ENCODE measurements at regions not wholly inside any gene's neighbourhood (a gene's known extent, or its start where the extent isn't known, plus 50 kb on each side); places are given as distances from the start of the nearest gene placed in this dataset.

DNA sequence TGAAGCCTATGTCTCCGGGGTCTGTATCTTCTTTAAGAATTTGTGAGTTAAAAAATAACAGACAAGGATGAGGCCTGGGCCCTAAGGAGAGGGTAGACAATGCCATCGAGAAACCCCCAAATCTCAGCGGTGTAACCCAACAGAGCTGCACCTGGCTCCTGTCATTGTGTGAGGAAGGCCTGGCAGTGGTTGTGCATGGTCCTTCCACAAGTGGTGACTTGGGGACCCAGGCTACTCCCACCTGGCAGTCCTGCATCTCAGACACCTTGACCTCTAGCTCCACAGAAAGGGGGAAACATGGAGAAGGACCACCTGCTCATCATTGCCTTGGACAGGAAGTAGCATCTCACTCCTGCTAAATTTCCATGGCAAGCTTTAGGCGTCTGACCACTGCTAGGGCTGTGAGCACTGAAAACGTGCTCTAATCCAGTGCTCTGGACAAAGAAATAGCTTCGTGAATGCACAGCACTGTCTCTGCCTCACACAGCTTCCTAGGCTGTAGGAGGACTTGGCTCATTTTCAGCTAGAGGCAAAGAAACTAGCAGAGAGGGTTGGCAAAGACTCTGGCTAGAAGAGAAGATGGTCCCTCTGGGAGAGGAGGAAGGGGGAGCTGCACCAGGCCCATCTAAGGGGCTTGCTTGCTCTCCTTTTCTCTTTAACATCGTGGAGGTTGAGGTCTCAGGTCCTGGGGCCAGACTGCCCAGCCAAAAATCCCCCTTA is 273.9 kb upstream of the ZMIZ1 start:
- DNase-seq, result no peak

DNA sequence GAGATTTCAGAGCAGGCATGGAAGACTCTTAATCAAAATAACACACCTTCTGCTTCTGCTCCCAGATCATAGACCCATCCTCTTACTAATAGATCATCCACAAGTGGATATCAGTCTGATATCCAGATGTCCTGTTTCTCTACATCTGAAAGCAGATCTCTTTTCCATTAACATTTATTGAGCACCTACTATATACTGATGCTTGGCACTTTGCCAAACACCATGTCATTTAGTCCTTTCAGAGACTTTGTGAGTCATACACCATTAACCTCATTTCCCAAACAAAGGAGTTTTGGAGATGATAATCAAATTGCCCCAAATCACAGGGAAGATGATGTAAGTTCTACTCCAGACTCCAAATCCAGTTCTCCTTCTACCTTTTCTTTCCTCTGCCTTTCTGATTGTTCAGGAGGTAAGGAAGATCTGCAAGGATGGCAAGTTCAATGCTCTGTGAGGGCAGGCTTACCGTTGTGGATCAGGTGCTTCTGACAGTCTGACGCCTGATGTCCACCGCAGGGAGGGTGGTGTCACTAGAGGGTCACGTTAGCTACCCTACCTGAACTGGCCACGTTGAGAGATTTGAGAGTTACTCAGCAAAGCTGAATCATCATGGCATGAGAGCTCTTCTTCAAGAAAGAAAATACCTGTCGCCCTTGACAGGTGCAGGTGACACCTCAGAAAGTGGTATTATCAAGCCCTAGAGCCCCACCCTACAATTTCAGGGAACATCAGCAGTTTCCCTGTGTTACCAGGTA is 269.6 kb upstream of the ZMIZ1 start:
- DNase-seq, result no peak

DNA sequence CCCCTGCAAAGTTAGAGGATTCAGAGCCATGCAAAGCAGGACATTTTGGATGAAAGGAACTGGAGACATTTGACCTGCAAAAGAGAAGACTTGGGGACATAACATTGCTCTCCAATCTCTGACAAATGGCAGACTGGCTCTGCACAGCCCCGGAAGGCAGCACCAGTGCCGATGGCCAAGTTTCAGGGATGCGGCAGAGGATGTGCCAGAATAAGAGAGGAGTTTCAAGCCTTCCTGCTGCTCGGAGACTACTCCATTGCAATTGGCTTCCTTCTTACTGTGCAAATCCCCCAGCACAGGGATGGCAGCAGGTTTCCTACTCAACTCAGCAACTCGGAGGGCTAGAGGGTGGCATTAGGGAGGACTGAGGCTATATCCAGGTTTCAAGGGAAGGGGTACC is 268.8 kb upstream of the ZMIZ1 start:
- no peak for DNase-seq

DNA sequence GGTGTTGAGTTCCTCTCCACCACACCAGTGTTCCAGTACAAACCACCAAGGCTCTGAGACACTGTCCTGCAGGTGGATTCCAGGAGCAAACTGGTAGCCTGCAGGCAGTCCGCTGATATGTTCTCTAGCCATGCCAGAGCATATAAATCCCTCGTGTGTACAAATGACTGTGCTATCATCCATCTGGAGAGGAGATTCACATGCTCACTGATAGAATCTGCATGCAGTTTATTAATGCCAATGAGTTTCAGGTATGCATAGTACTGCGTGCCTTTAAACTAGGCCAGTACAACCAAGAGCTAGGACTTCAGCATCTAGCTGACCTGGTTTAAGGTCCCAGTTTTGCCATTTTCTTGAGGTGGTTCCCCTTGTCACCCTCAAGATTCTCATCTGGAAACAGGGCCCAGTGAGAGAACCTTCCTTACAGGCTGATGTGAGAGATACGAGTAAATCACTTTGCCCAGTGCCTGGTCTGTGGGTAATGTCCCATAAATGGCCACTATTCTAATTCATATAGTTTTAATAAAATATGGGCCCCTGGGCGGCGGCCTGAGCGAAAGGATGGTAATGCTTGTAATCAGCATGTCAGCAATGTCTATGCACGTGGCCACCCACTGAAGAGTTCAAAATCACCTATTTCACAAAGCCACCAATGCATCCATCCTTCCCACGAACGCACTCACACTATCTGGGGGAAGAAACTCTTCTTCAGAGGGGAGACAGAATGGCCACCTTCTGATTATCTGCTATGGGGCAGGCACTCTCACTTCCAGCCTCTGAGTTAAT is 268.0 kb upstream of the ZMIZ1 start:
- no peak for DNase-seq

DNA sequence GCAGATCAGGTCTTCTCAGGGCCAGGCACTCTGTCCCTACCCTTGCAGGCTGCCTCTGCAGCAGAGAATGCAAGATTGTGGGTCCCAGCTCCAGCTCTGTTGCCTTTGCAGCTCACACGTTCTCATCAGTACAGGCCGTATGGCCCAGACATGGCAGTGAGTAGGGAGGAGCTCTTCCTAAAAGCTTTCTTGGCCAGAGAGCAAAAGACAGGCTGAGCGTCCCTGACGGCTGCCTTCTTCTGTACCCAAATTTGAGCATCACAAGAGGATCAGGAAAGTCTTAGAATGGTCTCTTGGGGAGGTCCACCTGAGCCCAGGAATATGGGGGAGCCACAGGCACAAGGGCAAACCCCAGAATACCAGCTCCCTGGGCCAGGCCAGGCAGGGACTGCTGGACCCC is 266.3 kb upstream of the ZMIZ1 start:
- DNase-seq, result no peak

DNA sequence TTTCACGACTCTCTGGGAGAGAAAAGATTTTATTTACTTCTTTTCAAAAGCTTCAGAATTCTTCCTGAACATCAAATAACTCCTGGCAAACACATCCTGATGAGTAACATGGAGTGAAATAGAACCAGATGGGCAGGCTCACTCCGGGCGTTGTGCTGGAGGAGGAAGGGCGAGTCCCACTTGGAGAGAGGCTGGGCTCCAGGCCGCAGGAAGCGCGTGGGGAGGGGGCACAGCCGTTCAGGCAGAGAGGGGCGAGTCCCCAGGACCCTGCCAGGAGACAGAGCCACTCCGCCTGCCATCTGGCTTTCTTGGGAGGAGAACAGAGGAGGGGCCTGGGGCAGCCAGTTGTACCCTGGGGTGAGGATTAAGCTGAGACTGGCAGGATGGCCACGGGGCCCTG is 265.9 kb upstream of the ZMIZ1 start:
- DNase-seq, result no peak

DNA sequence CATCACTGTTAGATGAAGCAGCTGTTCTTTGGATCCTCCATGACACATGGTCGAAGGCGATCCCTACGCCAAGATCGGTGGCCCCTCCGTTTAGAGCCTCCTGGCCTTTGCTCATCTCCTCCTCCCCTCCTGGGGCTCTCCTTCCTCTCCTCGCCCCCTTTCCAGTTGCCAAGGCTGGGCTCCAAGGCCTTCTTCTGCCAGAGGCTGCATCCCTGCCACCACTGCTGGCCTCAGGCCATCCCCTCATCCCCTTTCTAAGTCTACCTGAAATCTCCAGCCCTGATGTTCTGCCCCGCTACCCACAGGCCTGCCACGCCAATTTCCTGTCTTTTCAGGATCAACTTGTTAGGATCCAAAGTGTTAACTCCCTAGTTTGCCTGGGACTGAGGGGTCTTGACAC is 265.1 kb upstream of the ZMIZ1 start:
- DNase-seq, result no peak

DNA sequence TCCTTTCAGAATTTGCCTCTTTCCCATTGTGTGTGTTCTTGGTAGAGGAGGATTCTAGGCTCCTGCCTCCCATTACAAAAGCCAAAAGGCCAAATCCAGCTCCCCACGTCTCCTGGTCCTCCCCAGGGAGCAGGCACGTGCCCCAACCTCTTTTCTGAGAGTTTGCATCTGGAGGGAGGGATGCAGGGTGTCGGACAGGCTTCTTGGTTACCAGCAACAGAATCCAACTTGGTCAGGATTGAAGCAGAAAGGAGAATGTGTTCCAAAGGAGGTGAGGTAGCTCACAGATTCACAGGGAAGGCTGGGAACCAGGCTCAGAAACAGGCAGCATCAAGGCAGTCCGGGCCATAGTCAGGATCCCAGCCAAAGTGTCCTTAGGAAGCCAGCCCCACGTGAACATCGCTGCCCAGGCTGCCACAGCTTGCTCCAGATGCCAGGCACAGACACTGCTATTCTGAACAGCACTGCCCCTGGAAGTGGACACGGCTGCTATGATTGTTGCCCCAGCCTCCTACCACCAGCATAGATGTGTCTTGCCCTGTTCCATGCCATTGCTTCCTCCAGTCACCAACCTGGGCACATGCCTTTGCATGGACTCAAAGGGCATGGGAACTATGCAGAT is 264.2 kb upstream of the ZMIZ1 start:
- DNase-seq, result no peak

DNA sequence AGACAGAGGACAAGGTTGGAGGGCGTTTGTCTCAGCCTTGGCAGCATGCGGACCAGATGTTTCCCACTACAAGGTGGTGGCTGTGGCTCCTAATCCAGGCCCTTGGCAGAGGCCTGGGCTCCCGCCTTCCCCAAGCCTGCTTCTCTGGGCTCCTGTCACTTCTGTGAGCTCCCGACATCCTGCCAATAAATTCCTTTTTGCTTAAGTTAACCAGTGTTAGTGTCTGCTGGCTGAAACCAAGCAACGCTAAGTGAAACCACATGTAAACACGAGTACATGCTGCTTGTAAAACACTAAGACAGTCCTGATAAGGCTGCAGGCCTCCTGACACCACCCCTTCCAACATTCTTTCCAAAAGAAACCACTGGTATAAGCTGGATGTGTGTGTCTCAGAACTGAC is 263.6 kb upstream of the ZMIZ1 start:
- DNase-seq, result no peak

DNA sequence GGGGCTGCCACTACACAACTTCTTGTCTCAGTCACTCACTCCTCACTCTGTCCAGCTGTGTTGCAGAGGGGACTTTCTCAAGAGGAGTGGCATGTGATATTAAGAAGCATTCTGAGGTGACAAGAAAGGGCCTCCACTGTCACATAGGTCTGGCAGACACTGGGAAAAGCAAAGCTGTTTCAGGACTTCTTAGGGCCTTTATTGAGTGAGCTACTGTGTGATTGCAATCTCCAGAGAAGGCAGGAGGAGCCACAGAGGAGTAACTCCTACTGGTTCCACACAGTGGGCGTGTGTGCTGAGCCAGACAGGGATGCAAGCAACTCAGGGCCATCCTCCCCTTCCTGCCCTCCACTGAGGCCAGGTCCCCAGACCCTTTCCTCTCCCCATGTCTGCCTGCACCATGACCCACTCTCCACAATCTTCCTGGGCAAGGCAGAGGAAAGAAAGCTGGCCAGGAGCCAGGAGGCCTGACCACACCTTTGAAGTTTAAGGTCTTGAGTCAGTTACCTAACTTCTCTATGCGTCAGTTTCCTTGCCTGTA is 262.0 kb upstream of the ZMIZ1 start:
- no peak for DNase-seq

DNA sequence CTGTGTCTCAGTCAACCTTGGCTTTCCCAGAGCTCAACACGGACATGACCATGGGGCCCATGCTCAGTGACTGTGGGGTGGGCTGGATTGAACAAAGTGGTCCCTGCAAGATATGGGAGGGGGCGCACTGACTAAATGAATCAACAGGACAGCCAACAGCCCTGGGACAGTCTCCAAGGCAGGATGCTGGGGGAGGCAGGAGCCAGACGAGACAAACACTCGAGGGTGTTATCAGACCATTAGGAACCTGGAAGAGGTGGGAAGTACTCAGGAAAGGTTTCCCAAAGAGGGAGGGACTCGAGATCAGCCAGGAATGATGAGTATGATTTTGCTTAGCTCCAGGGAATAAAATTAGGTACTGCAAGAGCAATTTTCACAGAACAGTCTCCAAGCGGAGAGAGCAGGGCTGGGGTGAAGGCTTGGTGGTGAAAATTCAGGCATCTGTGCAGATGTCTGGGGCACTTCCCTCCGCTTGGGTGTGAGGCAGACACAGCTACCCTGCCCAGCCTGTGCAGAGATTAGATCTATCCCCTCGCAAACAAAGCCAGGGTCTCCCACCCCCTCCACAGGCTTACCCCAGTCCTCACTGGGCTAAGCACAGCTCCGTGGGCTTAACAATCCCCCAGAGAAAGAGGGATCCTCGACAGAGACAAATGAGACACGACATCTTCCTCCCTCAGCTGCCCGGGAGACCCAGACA is 261.1 kb upstream of the ZMIZ1 start:
- no peak for DNase-seq

DNA sequence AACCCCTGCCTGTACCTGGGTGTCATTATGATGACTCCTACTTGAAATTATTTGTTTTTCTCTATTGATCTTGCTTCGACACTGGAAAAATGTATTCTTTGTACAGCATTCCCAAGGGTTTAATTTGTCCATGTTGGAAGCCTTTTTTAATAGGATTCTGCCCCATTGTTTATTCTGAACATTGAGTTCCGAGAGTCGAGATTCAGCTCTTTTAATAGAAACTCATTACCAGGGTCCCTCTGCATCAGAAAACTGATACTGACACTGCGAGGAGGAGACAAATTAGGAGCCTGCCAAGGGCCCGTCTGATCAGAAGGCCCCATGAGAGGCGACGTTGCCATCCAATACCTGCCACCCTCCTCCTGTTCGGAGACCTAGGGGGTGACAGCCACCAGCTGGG is 260.5 kb upstream of the ZMIZ1 start:
- no peak for DNase-seq

DNA sequence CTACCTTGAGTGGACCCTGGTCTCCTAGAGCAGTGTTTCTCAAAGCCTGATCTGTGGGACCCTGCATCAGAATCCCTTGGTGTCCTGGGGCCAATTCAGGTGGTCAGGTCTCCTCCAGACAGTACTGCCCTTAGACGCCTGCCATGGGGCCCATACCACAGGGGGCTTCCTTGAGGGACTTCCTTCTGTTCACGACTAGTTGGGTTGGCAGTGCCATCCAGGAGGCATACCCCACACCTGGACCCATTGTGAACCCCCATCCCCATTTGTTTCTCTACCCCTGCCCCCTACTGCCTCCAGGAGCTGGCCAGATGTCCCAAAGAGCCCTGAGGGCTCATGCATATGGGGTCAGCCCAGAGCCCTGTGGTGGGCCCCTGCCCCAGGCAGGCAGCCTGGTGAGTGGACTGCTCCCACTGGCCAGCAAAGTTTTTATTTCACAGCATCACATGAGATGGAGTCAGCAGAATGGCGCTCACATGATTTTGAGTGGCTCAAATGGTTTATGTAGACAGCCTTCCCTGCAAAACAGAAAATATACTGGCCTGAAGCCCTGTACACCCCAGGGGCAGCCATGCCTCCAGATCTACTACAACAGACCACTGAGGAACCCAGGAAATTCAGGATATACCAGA is 259.9 kb upstream of the ZMIZ1 start:
- DNase-seq, result no peak

DNA sequence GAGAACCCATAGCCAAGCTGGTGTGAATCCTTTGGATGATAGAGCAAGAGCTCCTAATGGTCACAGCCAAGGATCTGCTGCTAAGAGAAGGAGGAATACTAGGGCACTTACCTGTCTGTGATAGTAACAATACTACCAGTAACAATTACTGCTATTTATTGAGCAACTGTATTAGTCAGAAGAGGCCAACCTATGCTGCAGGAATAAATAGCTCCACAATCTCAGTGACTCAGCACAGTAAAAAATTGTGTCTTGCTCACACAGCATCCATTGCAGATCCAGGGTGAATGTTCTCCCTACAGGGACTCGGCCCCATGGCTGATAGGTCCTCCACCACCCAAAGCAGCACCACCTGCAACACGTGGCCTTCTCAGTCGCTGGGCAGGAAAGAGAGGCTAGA is 257.6 kb upstream of the ZMIZ1 start:
- no peak for DNase-seq

DNA sequence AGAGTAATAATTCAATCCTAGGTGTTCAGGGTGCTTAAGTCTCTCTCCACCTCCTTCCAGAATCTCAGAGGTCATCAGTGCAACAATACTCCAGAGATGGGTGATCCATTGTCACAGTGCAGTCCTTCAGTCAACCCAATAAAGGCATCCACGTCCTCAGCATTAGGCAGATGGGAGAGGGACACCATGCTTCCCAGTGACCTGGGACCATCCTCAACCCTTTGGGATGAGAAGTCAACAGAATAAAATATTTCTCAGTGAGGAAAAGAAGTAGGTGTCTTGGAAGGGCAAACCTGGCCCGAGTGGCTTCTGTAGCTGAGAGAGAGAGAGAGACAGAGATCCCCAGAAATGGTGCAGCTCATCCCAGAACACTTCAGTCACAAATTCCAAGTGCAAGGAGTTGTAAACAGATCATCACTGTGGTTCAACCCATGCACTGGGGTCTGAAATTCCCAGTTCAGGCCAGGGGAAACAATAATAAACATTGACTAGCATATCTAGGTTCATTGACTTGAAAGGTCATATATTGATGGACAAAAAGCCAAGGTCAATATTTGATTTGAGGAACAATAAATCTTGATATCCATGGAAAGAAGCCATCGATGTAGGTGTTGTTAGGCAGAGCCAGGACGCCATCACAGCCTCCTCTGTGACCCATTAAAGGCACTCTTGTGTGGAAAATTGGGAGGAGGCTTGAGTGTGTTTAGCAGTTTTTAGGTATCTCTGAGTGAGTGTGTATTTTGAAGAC is 256.0 kb upstream of the ZMIZ1 start:
- no peak for DNase-seq

DNA sequence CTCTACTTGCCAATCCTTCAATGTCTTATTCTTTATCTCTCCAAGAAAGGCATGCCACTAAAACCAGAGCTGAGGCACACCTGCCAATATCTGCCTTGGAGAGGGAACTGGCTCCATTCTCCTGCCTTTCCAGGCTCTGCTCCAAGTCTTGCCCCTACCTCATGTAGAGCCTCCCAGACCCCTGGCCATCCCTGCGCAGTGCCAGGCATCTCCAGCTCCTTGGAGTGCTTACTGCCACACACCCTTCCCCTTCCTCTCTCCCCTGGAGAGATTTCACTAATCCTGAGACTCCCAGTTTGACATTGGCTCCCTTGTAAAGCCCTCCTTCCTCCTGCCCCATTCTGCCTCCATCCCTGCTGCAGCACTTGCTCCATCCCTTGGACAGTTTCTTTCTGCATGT is 255.2 kb upstream of the ZMIZ1 start:
- no peak for DNase-seq

DNA sequence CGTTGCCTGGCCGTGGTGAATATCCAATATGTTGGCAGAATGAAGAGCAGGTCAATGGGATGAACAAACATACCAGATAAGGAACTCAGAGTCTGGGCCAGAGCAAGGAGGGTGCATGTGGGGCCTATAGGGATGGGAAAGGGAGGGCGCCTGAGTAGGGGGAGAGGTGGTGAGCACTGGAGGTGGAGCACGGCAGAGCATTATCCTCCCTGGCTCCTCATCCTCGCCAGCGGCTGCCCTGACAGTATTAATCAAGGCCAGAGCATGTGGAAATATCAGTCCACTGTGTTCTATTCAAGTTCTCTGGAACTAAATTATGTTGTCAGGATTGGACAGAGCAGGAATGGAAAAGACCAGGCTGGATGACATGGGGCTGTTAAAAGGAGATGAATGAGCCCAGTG is 254.8 kb upstream of the ZMIZ1 start:
- no peak for DNase-seq

DNA sequence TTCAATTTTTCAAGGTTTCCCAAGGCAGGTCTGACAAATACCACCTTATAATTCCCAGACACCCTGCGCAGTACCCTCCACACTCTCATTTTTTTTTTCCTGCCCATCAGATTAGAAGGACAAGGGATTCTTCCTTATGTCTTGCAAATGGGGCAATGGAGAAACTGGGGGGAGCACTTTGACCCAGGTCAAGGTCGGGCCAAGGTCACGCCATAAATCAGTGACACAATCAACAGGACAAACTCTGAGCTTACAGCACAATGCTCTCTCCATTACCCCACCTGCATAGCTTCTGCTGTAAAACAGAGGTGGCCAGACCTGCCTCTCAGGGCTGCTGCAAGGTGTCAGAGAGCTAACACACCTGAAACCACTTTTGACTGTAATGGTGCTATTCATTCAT is 254.4 kb upstream of the ZMIZ1 start:
- DNase-seq, result no peak

DNA sequence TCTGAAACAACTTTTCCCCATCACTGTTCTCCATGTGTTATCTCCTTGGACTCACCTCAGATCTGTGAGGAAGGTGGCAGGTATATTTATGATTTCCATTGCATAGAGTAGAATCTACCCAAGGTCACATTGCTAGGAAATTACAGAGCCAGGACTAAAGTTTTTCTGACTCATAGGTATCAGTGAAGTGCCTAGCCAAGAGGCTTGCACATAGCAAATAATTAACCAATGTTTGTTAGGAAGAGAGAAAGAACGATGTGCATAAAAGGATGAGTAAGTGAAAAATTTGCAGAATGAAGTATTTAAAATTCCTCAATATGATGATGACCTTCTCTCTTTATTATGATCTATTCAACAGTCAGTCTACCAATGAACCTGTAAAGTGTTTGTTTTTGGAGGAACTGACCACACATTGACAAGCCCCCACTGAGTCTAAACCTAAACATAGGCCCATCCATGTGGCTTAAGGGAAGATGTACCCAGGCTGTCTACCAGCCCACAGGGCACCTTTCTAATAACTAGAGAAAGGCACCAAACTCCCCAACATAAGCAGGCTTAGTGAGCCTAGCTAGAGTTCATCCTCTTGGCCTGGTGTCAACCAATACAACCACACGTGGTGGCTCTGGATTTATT is 252.9 kb upstream of the ZMIZ1 start:
- DNase-seq, result no peak

DNA sequence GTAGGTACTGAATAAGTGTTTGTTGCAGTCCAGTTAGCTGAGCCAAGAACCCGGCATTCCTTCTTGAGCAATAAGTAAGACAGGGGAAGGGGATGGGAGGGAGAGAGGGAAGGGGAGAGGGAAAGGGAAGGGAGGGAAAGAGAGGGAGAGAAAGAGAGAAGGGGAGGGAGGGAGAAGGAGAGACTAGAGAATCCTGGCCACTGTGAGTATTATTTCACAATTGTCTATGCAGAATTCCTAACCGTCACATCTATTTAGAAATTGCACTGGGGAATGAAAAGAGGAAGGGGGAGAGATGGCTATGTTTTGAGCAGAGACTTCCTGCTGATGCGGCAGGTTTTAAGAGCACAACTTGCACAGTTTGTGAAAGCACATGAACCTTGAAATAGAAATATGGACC is 251.4 kb upstream of the ZMIZ1 start:
- no peak for DNase-seq

DNA sequence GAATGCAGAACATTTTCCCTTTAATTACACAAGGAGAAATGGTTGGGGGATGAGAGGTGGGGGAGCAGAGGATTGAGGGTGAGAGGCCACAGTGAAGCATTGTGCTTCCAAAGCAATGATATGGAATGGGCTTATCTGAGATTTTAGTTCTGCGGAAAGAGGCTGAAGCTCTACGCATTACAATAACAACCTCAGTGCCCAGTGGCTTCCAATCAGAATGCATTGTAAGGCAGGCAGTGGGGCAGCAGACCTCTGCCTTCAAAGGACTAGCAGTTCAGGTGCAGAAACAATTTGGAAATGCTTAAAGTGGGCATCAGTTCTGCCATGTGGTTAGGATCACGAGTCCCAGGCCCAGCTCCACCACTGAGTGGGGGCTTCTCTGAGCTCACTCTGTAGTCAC is 251.0 kb upstream of the ZMIZ1 start:
- no peak for DNase-seq

All from activated T-cell treated with anti-CD3 and anti-CD28 coated beads, Interleukin-2, amount 50 U/mL, for 1 hour (primary cell).